B cell (primary cell): ENCODE measurements at regions not wholly inside any gene's neighbourhood (a gene's known extent, or its start where the extent isn't known, plus 50 kb on each side); places are given as distances from the start of the nearest gene placed in this dataset.

Source experiments
- ATAC-seq: fragments of 200-7000 bp; cut with Tn5 transposase; one replicate; pipeline ENCODE4 v1.10.0; 2021; ENCODE audit warnings: low read depth, mild to moderate bottlenecking, moderate number of reproducible peaks, moderate library complexity
- CTCF ChIA-PET: fragments of 350-600 bp; sonication (Branson Sonifier 250); formaldehyde crosslinking; loops from one replicate; lab custom pipeline; 2021; ENCODE audit warnings: antibody characterized with exemption, inconsistent platforms; lab: Charles Lee
- POLR2A ChIA-PET: fragments of 350-600 bp; sonication (Branson Sonifier 250); formaldehyde crosslinking; loops from one replicate; lab custom pipeline; 2021; ENCODE audit warnings: antibody characterized with exemption; lab: Charles Lee
- DNase-seq: peaks from one replicate; pipeline ENCODE4 v3.0.0; 2013
- H2AFZ ChIP-seq: 2 replicates; pipeline ENCODE4 v1.6.1; 2012; ENCODE audit warnings: mild to moderate bottlenecking, low read depth, low read length; ENCODE audit not compliant: insufficient read depth, poor library complexity, severe bottlenecking
- H3K27ac ChIP-seq, 2 donors: 1 replicate in 1 of 2; 2 replicates in 1 of 2; pipeline ENCODE4 v1.5.1; 2012 to 2013; ENCODE audit warnings: low read length in 2 of 2, mild to moderate bottlenecking in 2 of 2, moderate library complexity in 1 of 2
- H3K27me3 ChIP-seq, 4 experiments: fragments of 200-600 bp in 1 of 4; sonication (generic) in 1 of 4; replicated peaks in 1 of 4; 1 replicate in 2 of 4; 2 replicates in 2 of 4; pipeline versions ENCODE4 v1.6.1 to v1.7.0; 2013 to 2016; ENCODE audit warnings: low read length in 3 of 4, mild to moderate bottlenecking in 2 of 4, mixed read lengths in 1 of 4, moderate library complexity in 1 of 4; ENCODE audit not compliant: insufficient read depth in 4 of 4, control insufficient read depth in 3 of 4; ENCODE audit errors: control extremely low read depth in 1 of 4
- H3K36me3 ChIP-seq, 2 experiments: replicated peaks in 1 of 2; 1 replicate in 1 of 2; 2 replicates in 1 of 2; pipeline versions ENCODE4 v1.6.1 to v1.7.1; 2013; ENCODE audit warnings: low read length in 1 of 2; ENCODE audit not compliant: insufficient read depth in 2 of 2, control insufficient read depth in 1 of 2; ENCODE audit errors: control extremely low read depth in 1 of 2, extremely low read depth in 1 of 2
- H3K4me1 ChIP-seq, 2 donors: fragments of 200-600 bp in 1 of 2; sonication (generic) in 1 of 2; 1 replicate in 1 of 2; 2 replicates in 1 of 2; pipeline versions ENCODE4 v1.5.1 to v1.6.1; 2013 to 2017; ENCODE audit warnings: low read length in 2 of 2; ENCODE audit not compliant: control insufficient read depth in 2 of 2, insufficient read depth in 2 of 2
- H3K4me2 ChIP-seq: replicated peaks from 2 replicates; pipeline ENCODE3; 2012; ENCODE audit warnings: mild to moderate bottlenecking, low read depth, low read length; ENCODE audit not compliant: poor library complexity, severe bottlenecking
- H3K4me3 ChIP-seq, 5 experiments: fragments of 200-600 bp in 1 of 5; sonication (generic) in 1 of 5; 1 replicate in 3 of 5; 2 replicates in 2 of 5; pipeline versions ENCODE4 v1.5.1 to v1.7.0; 2011 to 2016; ENCODE audit warnings: low read length in 4 of 5, mild to moderate bottlenecking in 4 of 5, low read depth in 2 of 5, control low read depth in 1 of 5, moderate library complexity in 1 of 5; ENCODE audit not compliant: insufficient read depth in 1 of 5; ENCODE audit errors: control extremely low read depth in 1 of 5, extremely low read depth in 1 of 5
- H3K79me2 ChIP-seq: fragments of 200-600 bp; sonication (generic); one replicate; pipeline ENCODE4 v1.6.0; 2016; ENCODE audit warnings: low read length; ENCODE audit not compliant: control insufficient read depth, insufficient read depth
- H3K9ac ChIP-seq: fragments of 200-600 bp; sonication (generic); 2 replicates; pipeline ENCODE4 v1.6.1; 2017; ENCODE audit warnings: mild to moderate bottlenecking, low read length, moderate library complexity
- H3K9me3 ChIP-seq, 3 donors: one replicate each; pipeline versions ENCODE4 v1.6.1 to v1.7.1; 2013; ENCODE audit warnings: low read length in 2 of 3; ENCODE audit not compliant: control insufficient read depth in 2 of 3, insufficient read depth in 1 of 3; ENCODE audit errors: control extremely low read depth in 1 of 3
- H4K20me1 ChIP-seq: 2 replicates; pipeline ENCODE4 v1.6.0; 2012; ENCODE audit warnings: mild to moderate bottlenecking, low read length; ENCODE audit not compliant: insufficient read depth, control insufficient read depth, poor library complexity, severe bottlenecking
- H3K27ac Mint-ChIP-seq: one replicate; pipeline ENCODE4 v1.8.0; 2021; ENCODE audit warnings: mixed read lengths
- H3K27me3 Mint-ChIP-seq: one replicate; pipeline ENCODE4 v1.8.0; 2021; ENCODE audit warnings: mixed read lengths
- H3K4me1 Mint-ChIP-seq: one replicate; pipeline ENCODE4 v1.8.0; 2021; ENCODE audit warnings: mixed read lengths
- H3K4me3 Mint-ChIP-seq: one replicate; pipeline ENCODE4 v1.8.0; 2021; ENCODE audit warnings: mixed read lengths
- H3K9me3 Mint-ChIP-seq: one replicate; pipeline ENCODE4 v1.8.0; 2022; ENCODE audit warnings: mixed read lengths; ENCODE audit not compliant: insufficient read depth
- CTCF ChIP-seq: fragments of 200-600 bp; IDR thresholded peaks from one replicate; pipeline ENCODE4 v1.8.0; 2022; ENCODE audit warnings: antibody characterized with exemption, mild to moderate bottlenecking
- EZH2 ChIP-seq: IDR thresholded peaks from 2 replicates; pipeline ENCODE4 v1.6.1; 2012; ENCODE audit warnings: borderline replicate concordance, low read depth, mild to moderate bottlenecking, moderate library complexity, low read length; ENCODE audit not compliant: insufficient read depth, poor library complexity, severe bottlenecking
- intact Hi-C: fragments of 100-400 bp; cut with micrococcal nuclease; formaldehyde crosslinking; loops from one replicate; pipeline ENCODE4 v1.10.0; 2022

GRCh38 chr6:122558080-122558479, 52.1 kb upstream of the PKIB start:
- ChIA-PET POLR2A (no interaction called here), CTCF (no interaction called here)
- Histone ChIP-seq H3K27ac (no peak overlapping the region), H3K9me3 (no peaks in the 10 kb centered on the region), H3K36me3 (no peaks in the 10 kb centered on the region), H3K4me3 (no peak overlapping the region), H3K4me2 (no peak overlapping the region), H2AFZ (no peak overlapping the region), H3K4me1 (no peaks in the 10 kb centered on the region), H3K79me2 (no peaks in the 10 kb centered on the region), H3K9ac (no peak overlapping the region), H3K27me3 (no peaks in the 10 kb centered on the region), H4K20me1 (no peaks in the 10 kb centered on the region)
- ATAC-seq (no peak), DNase-seq (no peak)
- H3K4me1 Mint-ChIP-seq = no peaks in the 10 kb centered on the region
- intact Hi-C loops = no loop called here
- H3K9me3 Mint-ChIP-seq = peaks cover 7% of the 10 kb centered on the region
- no peak overlapping the region for H3K27ac Mint-ChIP-seq
- TF ChIP-seq CTCF (no peak), EZH2 (no peak)
- no peak overlapping the region for H3K4me3 Mint-ChIP-seq
- H3K27me3 Mint-ChIP-seq = no peaks in the 10 kb centered on the region
